Suprapubic skin (tissue), 4 donors: ENCODE measurements at regions not wholly inside any gene's neighbourhood (a gene's known extent, or its start where the extent isn't known, plus 50 kb on each side); places are given as distances from the start of the nearest gene placed in this dataset.

Experiments used
- DNase-seq, 2 donors: peaks; one replicate each; pipeline ENCODE4 v3.0.0-alpha.2; 2019; ENCODE audit warnings: low spot score in 2 of 2
- H3K27ac ChIP-seq: fragments of 200-600 bp; sonication (generic); one replicate; pipeline ENCODE4 v1.5.1; 2019
- H3K27me3 ChIP-seq: fragments of 200-600 bp; sonication (generic); one replicate; pipeline ENCODE4 v1.5.1; 2019
- H3K36me3 ChIP-seq: fragments of 200-600 bp; sonication (generic); one replicate; pipeline ENCODE4 v1.5.1; 2019
- H3K4me1 ChIP-seq: fragments of 200-600 bp; sonication (generic); one replicate; pipeline ENCODE4 v1.5.1; 2019
- H3K4me3 ChIP-seq: fragments of 200-600 bp; sonication (generic); one replicate; pipeline ENCODE4 v1.5.1; 2019; ENCODE audit warnings: mild to moderate bottlenecking
- H3K9me3 ChIP-seq: fragments of 200-600 bp; sonication (generic); one replicate; pipeline ENCODE4 v1.5.1; 2019
- CTCF ChIP-seq, 2 donors: fragments of 200-600 bp in 1 of 2; fragments of 450-650 bp in 1 of 2; sonication (generic) in 1 of 2; IDR thresholded peaks; one replicate each; pipeline ENCODE4 v1.5.1; 2016 to 2019; ENCODE audit warnings: antibody characterized with exemption in 2 of 2, mild to moderate bottlenecking in 1 of 2, moderate library complexity in 1 of 2
- EP300 ChIP-seq: sonication (generic); formaldehyde crosslinking; IDR thresholded peaks from one replicate; pipeline ENCODE4 v1.6.1; 2017; ENCODE audit warnings: antibody characterized with exemption
- POLR2A ChIP-seq, 2 donors: fragments of 450-650 bp; IDR thresholded peaks; one replicate each; pipeline ENCODE4 v1.6.1; 2017; ENCODE audit warnings: antibody characterized with exemption in 2 of 2, mild to moderate bottlenecking in 2 of 2, moderate library complexity in 2 of 2
- POLR2AphosphoS5 ChIP-seq, 3 donors: sonication (generic); formaldehyde crosslinking; IDR thresholded peaks; one replicate each; pipeline ENCODE4 v1.6.1; 2017; ENCODE audit warnings: antibody characterized with exemption in 3 of 3
- WGBS: methylation state at CpG from one replicate; pipeline ENCODE4 v1.1.5; 2018; 5-methylcytosine and 5-hydroxymethylcytosine counted together

GRCh38 chr14:66105815-66106214, 380.4 kb upstream of the CCDC196 start:
- H3K4me3 ChIP-seq, result no peak overlapping the region
- TF ChIP-seq POLR2AphosphoS5 (IDR thresholded peaks at IDR 0.05), result no peak
- TF ChIP-seq CTCF (IDR thresholded peaks at IDR 0.05), result no peak
- no peak for TF ChIP-seq POLR2A (IDR thresholded peaks at IDR 0.05)
- no peak for TF ChIP-seq EP300
- no peak for DNase-seq
- no peaks in the 10 kb centered on the region for H3K27me3 ChIP-seq
- H3K27ac ChIP-seq, result no peak overlapping the region
- 60% methylated on average over 4 of the region's 4 CpGs for WGBS
- no peaks in the 10 kb centered on the region for H3K36me3 ChIP-seq
- H3K9me3 ChIP-seq, result no peaks in the 10 kb centered on the region
- no peaks in the 10 kb centered on the region for H3K4me1 ChIP-seq

GRCh38 chr14:66109426-66109825, 376.7 kb upstream of the CCDC196 start:
- H3K27me3 ChIP-seq, result no peaks in the 10 kb centered on the region
- H3K4me3 ChIP-seq, result no peak overlapping the region
- no peaks in the 10 kb centered on the region for H3K9me3 ChIP-seq
- H3K4me1 ChIP-seq, result no peaks in the 10 kb centered on the region
- DNase-seq, result no peak
- TF ChIP-seq POLR2AphosphoS5 (IDR thresholded peaks at IDR 0.05) (no peak), POLR2A (IDR thresholded peaks at IDR 0.05) (no peak), CTCF (IDR thresholded peaks at IDR 0.05) (no peak)
- no peaks in the 10 kb centered on the region for H3K36me3 ChIP-seq
- 88% methylated on average over 1 of the region's 1 CpG for WGBS
- no peak overlapping the region for H3K27ac ChIP-seq

GRCh38 chr14:66111891-66112290, 374.3 kb upstream of the CCDC196 start:
- Histone ChIP-seq H3K36me3 (no peaks in the 10 kb centered on the region), H3K4me3 (no peak overlapping the region), H3K9me3 (no peaks in the 10 kb centered on the region), H3K27me3 (no peaks in the 10 kb centered on the region), H3K4me1 (no peaks in the 10 kb centered on the region), H3K27ac (no peak overlapping the region)
- WGBS, result 60% methylated on average over 6 of the region's 6 CpGs
- TF ChIP-seq POLR2A (IDR thresholded peaks at IDR 0.05), result no peak
- TF ChIP-seq EP300, result no peak
- no peak for TF ChIP-seq CTCF (IDR thresholded peaks at IDR 0.05)
- TF ChIP-seq POLR2AphosphoS5 (IDR thresholded peaks at IDR 0.05), result no peak
- no peak for DNase-seq

- TF ChIP-seq POLR2A (IDR thresholded peaks at IDR 0.05), result no peak
- TF ChIP-seq EP300, result no peak
- TF ChIP-seq CTCF (IDR thresholded peaks at IDR 0.05), result no peak
Measured at GRCh38 chr14:66114071-66114470, 372.1 kb upstream of the CCDC196 start.

GRCh38 chr14:66115740-66116502, 370.2 kb upstream of the CCDC196 start:
- Histone ChIP-seq H3K4me1 (no peaks in the 10 kb centered on the region), H3K27me3 (no peaks in the 10 kb centered on the region), H3K36me3 (no peaks in the 10 kb centered on the region), H3K27ac (no peak overlapping the region), H3K9me3 (no peaks in the 10 kb centered on the region), H3K4me3 (no peak overlapping the region)
- TF ChIP-seq POLR2A (IDR thresholded peaks at IDR 0.05) (no peak), EP300 (no peak), POLR2AphosphoS5 (IDR thresholded peaks at IDR 0.05) (no peak), CTCF (IDR thresholded peaks at IDR 0.05) (no peak)
- no peak for DNase-seq
- WGBS, result 88% methylated on average over 8 of the region's 8 CpGs

More at GRCh38 chr14:66114071-66114470, 372.1 kb upstream of the CCDC196 start:
- no peaks in the 10 kb centered on the region for H3K9me3 ChIP-seq
- DNase-seq, result no peak
- no peak overlapping the region for H3K4me3 ChIP-seq
- 63% methylated on average over 3 of the region's 3 CpGs for WGBS
- H3K27me3 ChIP-seq, result no peaks in the 10 kb centered on the region
- no peaks in the 10 kb centered on the region for H3K36me3 ChIP-seq
- H3K27ac ChIP-seq, result no peak overlapping the region
- no peaks in the 10 kb centered on the region for H3K4me1 ChIP-seq
